Chondrocyte (in vitro differentiated cells): ENCODE measurements at regions not wholly inside any gene's neighbourhood (a gene's known extent, or its start where the extent isn't known, plus 50 kb on each side); places are given as distances from the start of the nearest gene placed in this dataset.

Experiments
- DNase-seq: peaks from one replicate; pipeline ENCODE4 v3.0.0; 2021; ENCODE audit warnings: mixed read lengths, low spot score
- H3K27ac Mint-ChIP-seq: one replicate; pipeline ENCODE4 v1.8.0; 2021; ENCODE audit warnings: mild to moderate bottlenecking, moderate library complexity, mixed read lengths; ENCODE audit not compliant: unreplicated experiment
- H3K27me3 Mint-ChIP-seq: 2 replicates; pipeline ENCODE4 v1.8.0; 2021; ENCODE audit warnings: low read depth, mixed read lengths
- H3K36me3 Mint-ChIP-seq: 2 replicates; pipeline ENCODE4 v1.8.0; 2021; ENCODE audit warnings: low read depth, mixed read lengths
- H3K4me1 Mint-ChIP-seq: 2 replicates; pipeline ENCODE4 v1.8.0; 2021; ENCODE audit warnings: low read depth, mild to moderate bottlenecking, mixed read lengths
- H3K4me3 Mint-ChIP-seq: one replicate; pipeline ENCODE4 v1.8.0; 2021; ENCODE audit warnings: mild to moderate bottlenecking, moderate library complexity, mixed read lengths; ENCODE audit not compliant: unreplicated experiment
- H3K9me3 Mint-ChIP-seq: 2 replicates; pipeline ENCODE4 v1.8.0; 2021; ENCODE audit warnings: low read depth, mixed read lengths
- CTCF ChIP-seq: fragments of 200-600 bp; sonication (generic); IDR thresholded peaks from 2 replicates; pipeline ENCODE4 v1.5.0; 2021; ENCODE audit warnings: antibody characterized with exemption, mild to moderate bottlenecking, moderate library complexity

- no peaks in the 10 kb centered on the region for H3K36me3 Mint-ChIP-seq
- TF ChIP-seq CTCF = no peak
- H3K9me3 Mint-ChIP-seq = peaks cover 6% of the 10 kb centered on the region
- H3K27me3 Mint-ChIP-seq = peaks cover 5% of the 10 kb centered on the region
- no peak overlapping the region for H3K4me3 Mint-ChIP-seq
- DNase-seq = no peak
- no peak overlapping the region for H3K27ac Mint-ChIP-seq
- H3K4me1 Mint-ChIP-seq = no peaks in the 10 kb centered on the region
Observed at GRCh38 chr17:71881041-71881440, 239.8 kb upstream of the SOX9 start.

- Mint-ChIP-seq H3K27me3 (peaks cover 5% of the 10 kb centered on the region), H3K4me1 (no peaks in the 10 kb centered on the region), H3K9me3 (peaks cover 6% of the 10 kb centered on the region), H3K27ac (no peak overlapping the region), H3K36me3 (no peaks in the 10 kb centered on the region), H3K4me3 (no peak overlapping the region)
- TF ChIP-seq CTCF = no peak
- DNase-seq = no peak
Observed at GRCh38 chr17:71881581-71881980, 239.2 kb upstream of the SOX9 start.

GRCh38 chr17:71883258-71883657 lies 237.6 kb upstream of the SOX9 start:
- peaks cover 6% of the 10 kb centered on the region for H3K9me3 Mint-ChIP-seq
- H3K36me3 Mint-ChIP-seq = no peaks in the 10 kb centered on the region
- no peaks in the 10 kb centered on the region for H3K4me1 Mint-ChIP-seq
- no peak overlapping the region for H3K4me3 Mint-ChIP-seq
- peaks cover 5% of the 10 kb centered on the region for H3K27me3 Mint-ChIP-seq
- no peak for TF ChIP-seq CTCF
- no peak overlapping the region for H3K27ac Mint-ChIP-seq
- DNase-seq = no peak

- peaks cover 6% of the 10 kb centered on the region for H3K9me3 Mint-ChIP-seq
- H3K27ac Mint-ChIP-seq = no peak overlapping the region
- no peak overlapping the region for H3K4me3 Mint-ChIP-seq
- H3K4me1 Mint-ChIP-seq = no peaks in the 10 kb centered on the region
- no peak for TF ChIP-seq CTCF
- H3K27me3 Mint-ChIP-seq = peaks cover 5% of the 10 kb centered on the region
- DNase-seq = no peak
- no peaks in the 10 kb centered on the region for H3K36me3 Mint-ChIP-seq
Observed at GRCh38 chr17:71883845-71884244, 237.0 kb upstream of the SOX9 start.

GRCh38 chr17:71885662-71886061 lies 235.2 kb upstream of the SOX9 start:
- no peak for TF ChIP-seq CTCF
- no peak overlapping the region for H3K27ac Mint-ChIP-seq
- no peaks in the 10 kb centered on the region for H3K4me1 Mint-ChIP-seq
- peaks cover 3% of the 10 kb centered on the region for H3K9me3 Mint-ChIP-seq
- no peak overlapping the region for H3K4me3 Mint-ChIP-seq
- DNase-seq = no peak
- no peaks in the 10 kb centered on the region for H3K36me3 Mint-ChIP-seq
- peaks cover 5% of the 10 kb centered on the region for H3K27me3 Mint-ChIP-seq
